Common myeloid progenitor, CD34-positive (primary cell): ENCODE measurements at regions not wholly inside any gene's neighbourhood (a gene's known extent, or its start where the extent isn't known, plus 50 kb on each side); places are given as distances from the start of the nearest gene placed in this dataset.
A peak's percentile ranks its signal among the peaks of the same experiment; 100 is the strongest.

Experiments used
- CTCF ChIA-PET: fragments of 350-600 bp; sonication (Branson Sonifier 250); formaldehyde crosslinking; loops from one replicate; lab custom pipeline; 2021; ENCODE audit warnings: antibody characterized with exemption; lab: Charles Lee
- POLR2A ChIA-PET: fragments of 350-600 bp; sonication (Branson Sonifier 250); formaldehyde crosslinking; loops from one replicate; lab custom pipeline; 2021; ENCODE audit warnings: antibody characterized with exemption; lab: Charles Lee
- DNase-seq, 3 donors: peaks; one replicate each; pipeline versions ENCODE4 v3.0.0 to v3.0.0-alpha.2; 2013
- H3K27ac ChIP-seq, 2 experiments: 1 replicate in 1 of 2; 2 replicates in 1 of 2; pipeline ENCODE4 v1.7.0; 2013; ENCODE audit warnings: inconsistent platforms in 2 of 2, low read length in 2 of 2, mild to moderate bottlenecking in 2 of 2, low read depth in 1 of 2, moderate library complexity in 1 of 2; ENCODE audit not compliant: severe bottlenecking in 2 of 2, insufficient read depth in 1 of 2, poor library complexity in 1 of 2
- H3K27me3 ChIP-seq, 5 experiments: replicated peaks in 2 of 5; 1 replicate in 3 of 5; 2 replicates in 2 of 5; pipeline versions ENCODE4 v1.6.1 to v1.7.0; 2013; ENCODE audit warnings: low read length in 4 of 5, mild to moderate bottlenecking in 2 of 5, moderate library complexity in 2 of 5, inconsistent platforms in 1 of 5; ENCODE audit not compliant: insufficient read depth in 5 of 5, control insufficient read depth in 4 of 5
- H3K36me3 ChIP-seq, 4 experiments: 1 replicate in 2 of 4; 2 replicates in 2 of 4; pipeline versions ENCODE4 v1.6.1 to v1.7.0; 2013; ENCODE audit warnings: low read length in 3 of 4, control low read depth in 1 of 4, mild to moderate bottlenecking in 1 of 4; ENCODE audit not compliant: control insufficient read depth in 4 of 4, insufficient read depth in 4 of 4
- H3K4me1 ChIP-seq, 4 experiments: 1 replicate in 3 of 4; 2 replicates in 1 of 4; pipeline versions ENCODE4 v1.6.1 to v1.7.1; 2013; ENCODE audit warnings: low read length in 3 of 4, mild to moderate bottlenecking in 3 of 4, control low read depth in 1 of 4, inconsistent platforms in 1 of 4, moderate library complexity in 1 of 4; ENCODE audit not compliant: control insufficient read depth in 4 of 4, insufficient read depth in 4 of 4; ENCODE audit errors: control extremely low read depth in 1 of 4
- H3K4me3 ChIP-seq, 7 experiments: 1 replicate in 4 of 7; 2 replicates in 3 of 7; pipeline versions ENCODE4 v1.5.1 to v1.7.0; 2013; ENCODE audit warnings: mild to moderate bottlenecking in 7 of 7, low read length in 6 of 7, moderate library complexity in 6 of 7, inconsistent platforms in 2 of 7, low read depth in 2 of 7, control low read depth in 1 of 7; ENCODE audit not compliant: insufficient read depth in 4 of 7, control insufficient read depth in 1 of 7; ENCODE audit errors: extremely low read depth in 1 of 7
- H3K9me3 ChIP-seq, 5 experiments: 1 replicate in 4 of 5; 2 replicates in 1 of 5; pipeline versions ENCODE4 v1.6.1 to v1.7.1; 2013; ENCODE audit warnings: low read length in 4 of 5, mild to moderate bottlenecking in 2 of 5, inconsistent platforms in 1 of 5, low read depth in 1 of 5, moderate library complexity in 1 of 5; ENCODE audit not compliant: control insufficient read depth in 4 of 5, insufficient read depth in 2 of 5; ENCODE audit errors: control extremely low read depth in 1 of 5
- WGBS: methylation state at CpG from one replicate; pipeline ENCODE4 v1.1.5; 2013; ENCODE audit not compliant: insufficient coverage; 5-methylcytosine and 5-hydroxymethylcytosine counted together

DNA sequence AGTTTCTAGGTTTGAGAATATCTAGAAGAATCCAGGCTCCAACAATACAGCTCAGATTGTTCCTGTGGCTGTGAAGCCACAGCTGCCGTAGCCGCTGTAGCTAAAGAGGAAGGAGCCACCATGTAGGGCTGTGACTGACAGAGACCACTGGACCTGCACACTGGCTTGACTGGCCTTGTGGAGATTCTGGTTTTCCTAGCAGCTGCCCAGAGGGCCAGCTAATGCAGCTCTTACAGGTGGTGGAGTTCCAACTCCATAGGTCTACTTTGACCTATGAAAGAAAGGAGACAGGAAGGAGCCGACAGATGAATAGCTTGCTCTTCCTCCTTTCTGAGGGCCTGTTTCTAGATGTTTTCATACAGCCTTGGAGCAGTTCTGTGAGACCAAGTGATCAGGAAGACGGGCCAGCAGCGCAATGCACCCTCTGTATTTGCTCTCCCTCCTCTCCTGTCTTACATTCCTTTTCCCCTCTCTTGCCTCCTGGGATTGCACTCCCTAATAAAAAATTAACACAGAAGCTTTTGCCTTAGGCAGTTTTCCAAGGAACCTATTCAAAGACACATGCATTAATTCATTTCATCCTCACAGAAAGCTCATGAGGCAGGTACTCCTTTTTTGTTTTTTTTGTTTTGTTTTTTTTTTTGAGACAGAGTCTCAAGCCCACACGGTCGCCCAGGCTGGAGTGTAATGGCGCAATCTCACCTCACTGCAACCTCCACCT lies 51.8 kb upstream of the MYB start:
- DNase-seq: peak in 2 of 3 donors; percentile 73 to 83
- Histone ChIP-seq H3K4me1 (peaks cover 12 to 27% (median 16%) of the 10 kb centered on the region in 4 experiments), H3K9me3 (no peaks in the 10 kb centered on the region), H3K4me3 (peak overlapping the region in 1 of 7 experiments; percentile 0), H3K27me3 (no peaks in the 10 kb centered on the region), H3K27ac (peak overlapping the region in 1 of 2 experiments; percentile 46), H3K36me3 (no peaks in the 10 kb centered on the region)
- WGBS: 50% methylated on average over 4 of the region's 8 CpGs
- ChIA-PET POLR2A (no interaction called here), CTCF (interaction anchor here (1.0 to 1.8 kb wide), 10 partner anchors 9 to 75 kb away, joined by 3 to 6 read pairs (median 4); partner anchors contain the start of gene HBS1L)

DNA sequence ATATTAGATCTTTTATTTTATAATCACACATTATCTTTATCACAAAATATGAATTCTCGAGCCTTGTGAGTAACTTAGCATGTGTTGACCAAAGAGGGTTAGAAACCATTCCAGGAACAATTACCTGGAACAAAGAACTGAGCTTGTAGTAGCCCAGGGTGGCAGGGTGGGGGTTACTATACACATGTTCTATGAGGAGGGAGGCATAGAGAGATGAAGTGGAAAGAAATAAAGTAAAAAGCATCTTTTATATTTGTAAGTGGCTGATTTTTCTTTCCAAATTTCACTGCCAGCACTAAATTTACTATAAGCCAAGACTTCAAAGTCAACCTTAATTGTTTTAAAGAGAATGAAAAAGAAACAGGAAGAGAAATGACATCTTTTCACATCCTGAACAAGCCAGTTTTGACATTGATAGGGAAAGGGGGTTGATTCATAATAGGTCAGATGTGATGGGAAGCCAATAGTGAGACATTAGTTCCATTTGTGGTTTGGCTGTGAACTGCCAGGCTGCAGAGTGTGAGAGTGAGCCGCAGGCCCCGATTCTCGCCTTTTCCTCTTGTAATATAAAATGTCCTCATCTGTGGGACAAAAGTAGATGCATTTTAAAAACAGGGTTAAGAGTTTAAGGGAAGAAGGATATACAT lies 52.7 kb upstream of the MYB start:
- Histone ChIP-seq H3K27me3 (no peaks in the 10 kb centered on the region), H3K4me1 (peaks cover 12 to 27% (median 16%) of the 10 kb centered on the region in 4 experiments), H3K36me3 (no peaks in the 10 kb centered on the region), H3K27ac (peak overlapping the region in 1 of 2 experiments; percentile 46), H3K4me3 (peak overlapping the region in 1 of 7 experiments; percentile 36), H3K9me3 (no peaks in the 10 kb centered on the region)
- WGBS: 83% methylated on average over 1 of the region's 4 CpGs
- POLR2A ChIA-PET: no interaction called here
- DNase-seq: peak; percentile 60 to 91 (median 87)
- CTCF ChIA-PET: interaction anchor here (1.1 to 1.8 kb wide), 7 partner anchors 9 to 74 kb away, joined by 3 to 6 read pairs (median 4); partner anchors contain the start of gene HBS1L

DNA sequence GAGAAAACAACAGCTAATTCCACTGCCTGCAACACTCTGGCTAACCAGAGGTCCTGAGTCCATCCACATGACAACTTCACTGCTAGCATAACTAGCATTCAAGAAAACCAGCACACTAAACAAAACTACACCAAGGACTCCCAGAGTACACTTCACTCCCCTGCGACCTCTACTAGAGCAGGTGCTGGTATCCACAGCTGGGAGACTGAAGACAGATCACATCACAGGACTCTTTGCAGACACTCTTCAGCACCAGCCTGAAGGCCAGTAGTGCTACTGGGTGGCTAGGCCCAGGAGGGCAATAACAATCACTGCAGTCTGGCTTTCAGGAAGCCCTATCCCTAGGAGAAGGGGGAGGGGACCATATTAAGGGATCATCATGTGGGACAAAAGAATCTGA lies 54.4 kb upstream of the MYB start:
- DNase-seq: no peak
- Histone ChIP-seq H3K36me3 (no peaks in the 10 kb centered on the region), H3K27me3 (no peaks in the 10 kb centered on the region), H3K4me3 (no peak overlapping the region), H3K27ac (no peak overlapping the region), H3K9me3 (no peaks in the 10 kb centered on the region), H3K4me1 (peaks cover 12 to 27% (median 16%) of the 10 kb centered on the region in 4 experiments)
- ChIA-PET POLR2A (no interaction called here), CTCF (interaction anchor here (0.9 to 1.3 kb wide), 3 partner anchors 12 to 25 kb away, joined by 3 to 4 read pairs (median 3); no protein-coding TSS in a partner anchor)
- 100% methylated on average over 1 of the region's 1 CpG for WGBS

DNA sequence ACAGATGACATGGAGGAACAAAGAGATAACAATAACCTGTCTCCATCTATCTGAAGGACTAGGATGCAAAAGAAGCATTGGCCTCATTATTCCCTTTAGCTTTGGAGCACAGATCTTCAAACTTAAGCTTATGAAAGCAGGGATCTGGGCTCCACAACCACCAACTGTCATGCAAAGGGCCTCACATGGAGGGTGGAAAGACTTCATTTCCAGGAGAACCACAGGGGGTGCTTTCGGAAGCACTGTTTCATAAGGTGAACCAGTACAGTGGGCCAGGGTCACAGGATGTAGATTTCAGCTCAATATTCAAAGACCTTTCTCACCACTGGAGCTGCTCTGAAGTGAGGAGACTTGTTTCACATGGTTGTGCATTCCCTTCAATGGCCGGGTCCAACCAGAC lies 55.1 kb upstream of the MYB start:
- Histone ChIP-seq H3K36me3 (no peaks in the 10 kb centered on the region), H3K27ac (no peak overlapping the region), H3K9me3 (no peaks in the 10 kb centered on the region), H3K4me1 (peaks cover 12 to 27% (median 16%) of the 10 kb centered on the region in 4 experiments), H3K27me3 (no peaks in the 10 kb centered on the region), H3K4me3 (no peak overlapping the region)
- CTCF ChIA-PET: interaction anchor here (0.9 to 1.4 kb wide), 8 partner anchors 12 to 71 kb away, joined by 3 to 5 read pairs (median 3); no protein-coding TSS in a partner anchor
- no peak for DNase-seq
- POLR2A ChIA-PET: no interaction called here
- WGBS: 94% methylated on average over 2 of the region's 2 CpGs

DNA sequence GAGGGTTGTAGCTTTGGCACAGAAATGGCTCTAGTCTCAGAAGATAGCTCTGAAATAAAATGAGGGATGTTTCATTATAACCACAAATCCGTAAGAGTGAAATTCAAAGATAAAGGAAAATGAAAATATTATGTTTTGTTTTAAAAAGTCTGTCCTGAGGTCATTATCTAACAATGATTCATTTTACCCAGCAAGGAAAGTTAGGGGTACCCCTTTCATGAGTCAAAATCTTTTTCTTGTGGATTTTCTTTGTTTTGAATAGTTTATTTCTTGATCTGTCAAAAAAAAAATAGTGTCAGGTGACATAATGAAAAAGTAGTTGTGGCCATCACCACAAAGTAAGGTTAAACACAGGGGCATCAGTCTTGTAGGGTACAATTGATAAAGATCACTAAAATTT lies 59.7 kb upstream of the MYB start:
- Histone ChIP-seq H3K9me3 (no peaks in the 10 kb centered on the region), H3K27me3 (no peaks in the 10 kb centered on the region), H3K27ac (no peak overlapping the region), H3K4me1 (peaks cover 8 to 27% (median 13%) of the 10 kb centered on the region in 4 experiments), H3K36me3 (no peaks in the 10 kb centered on the region), H3K4me3 (no peak overlapping the region)
- CTCF ChIA-PET: interaction anchor here (0.8 to 3.5 kb wide), 3 partner anchors 10 to 66 kb away, joined by 3 to 10 read pairs (median 4); partner anchors contain the start of gene HBS1L
- POLR2A ChIA-PET: no interaction called here
- no peak for DNase-seq
- WGBS: no CpG with 5 or more reads among the region's 1 CpG

DNA sequence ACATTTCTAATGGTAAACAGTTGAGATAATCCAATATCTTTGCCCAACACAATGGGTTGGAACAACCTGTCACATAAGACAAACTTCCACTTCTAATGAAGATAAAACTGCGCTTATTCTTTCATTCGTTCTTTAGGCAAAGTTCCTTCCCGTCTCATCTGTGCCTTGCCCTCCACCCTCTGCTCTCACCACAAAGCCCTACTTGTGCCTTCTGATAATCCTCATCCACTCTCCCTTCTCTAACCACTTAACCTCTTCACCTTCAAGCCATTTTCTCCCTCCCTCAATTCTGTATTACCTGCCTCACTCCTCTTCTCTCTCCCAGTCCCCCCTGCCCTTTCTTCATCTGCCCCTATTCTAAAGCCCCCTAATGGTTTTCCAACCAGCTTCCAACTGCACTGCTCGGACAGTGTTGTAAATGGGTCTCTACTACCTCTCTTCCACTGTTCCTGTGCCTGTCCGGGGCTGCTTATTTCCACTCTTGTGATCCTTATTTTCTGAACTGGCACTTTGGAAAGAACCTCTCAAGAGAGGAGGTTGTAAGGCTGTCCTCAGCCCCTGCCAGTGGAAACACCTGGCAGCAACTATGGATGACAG lies 62.9 kb upstream of the MYB start:
- Histone ChIP-seq H3K4me1 (peaks cover 17 to 37% (median 21%) of the 10 kb centered on the region in 4 experiments), H3K36me3 (no peaks in the 10 kb centered on the region), H3K27me3 (no peaks in the 10 kb centered on the region), H3K9me3 (no peaks in the 10 kb centered on the region), H3K27ac (no peak overlapping the region), H3K4me3 (peak overlapping the region in 1 of 7 experiments; percentile 7)
- peak in 1 of 3 donors; percentile 48 for DNase-seq
- 94% methylated on average over 4 of the region's 5 CpGs for WGBS
- ChIA-PET POLR2A (interaction anchor here (0.6 kb wide), 1 partner anchor 64 kb away, joined by 3 read pairs; the partner anchor contains the start of gene HBS1L), CTCF (interaction anchor here (0.9 to 1.1 kb wide), 2 partner anchors 10 to 93 kb away, joined by 4 read pairs; no protein-coding TSS in a partner anchor)
